SK-N-SH treated with all-trans-retinoic acid at 6 μM for 48 hours (cell line): ENCODE measurements at regions not wholly inside any gene's neighbourhood (a gene's known extent, or its start where the extent isn't known, plus 50 kb on each side); places are given as distances from the start of the nearest gene placed in this dataset.

Source experiments
- ARNTL ChIP-seq: fragments of 450-650 bp; formaldehyde crosslinking; IDR thresholded peaks from 2 replicates; pipeline ENCODE4 v1.5.0; 2020; ENCODE audit warnings: low read depth, mild to moderate bottlenecking, moderate library complexity, borderline replicate concordance
- CREB5 ChIP-seq: fragments of 250-450 bp; sonication (Bioruptor Pico); IDR thresholded peaks from 2 replicates; pipeline ENCODE4 v1.5.1; 2020; ENCODE audit warnings: low read depth, mild to moderate bottlenecking, moderate library complexity
- ISL1 ChIP-seq: fragments of 250-450 bp; sonication (Bioruptor Pico); IDR thresholded peaks from 2 replicates; pipeline ENCODE4 v2.1.2; 2022; ENCODE audit warnings: mild to moderate bottlenecking, moderate library complexity
- OSR1 ChIP-seq: fragments of 250-450 bp; sonication (Bioruptor Pico); IDR thresholded peaks from 2 replicates; pipeline ENCODE4 v1.8.0; 2022; ENCODE audit warnings: moderate library complexity, mild to moderate bottlenecking, inconsistent platforms
- PATZ1 ChIP-seq: fragments of 250-450 bp; sonication (Bioruptor Pico); IDR thresholded peaks from 2 replicates; pipeline ENCODE4 v1.8.0; 2020; ENCODE audit warnings: mild to moderate bottlenecking, moderate library complexity, borderline replicate concordance
- POU6F1 ChIP-seq: fragments of 250-450 bp; sonication (Bioruptor Pico); IDR thresholded peaks from 2 replicates; pipeline ENCODE4 v1.8.0; 2021; ENCODE audit warnings: low read depth, mild to moderate bottlenecking, moderate library complexity, borderline replicate concordance
- RARB ChIP-seq: fragments of 250-450 bp; sonication (Bioruptor Pico); IDR thresholded peaks from 2 replicates; pipeline ENCODE4 v1.8.0; 2021; ENCODE audit warnings: mild to moderate bottlenecking, moderate library complexity
- TOX ChIP-seq: fragments of 250-450 bp; sonication (Bioruptor Pico); IDR thresholded peaks from 2 replicates; pipeline ENCODE4 v1.8.0; 2021; ENCODE audit warnings: mild to moderate bottlenecking, moderate library complexity, borderline replicate concordance
- TSHZ2 ChIP-seq: fragments of 250-450 bp; sonication (Bioruptor Pico); IDR thresholded peaks from 2 replicates; pipeline ENCODE4 v1.5.0; 2020; ENCODE audit warnings: mild to moderate bottlenecking, moderate library complexity
- ZNF70 ChIP-seq: fragments of 450-650 bp; formaldehyde crosslinking; IDR thresholded peaks from 2 replicates; pipeline ENCODE4 v1.5.0; 2020; ENCODE audit warnings: mild to moderate bottlenecking, moderate library complexity

- TF ChIP-seq OSR1 (CRISPR knock-in tag) (no peak), ZNF70 (CRISPR knock-in tag) (no peak), CREB5 (CRISPR knock-in tag) (no peak), PATZ1 (CRISPR knock-in tag) (no peak), TOX (CRISPR knock-in tag) (no peak), ARNTL (no peak), RARB (no peak), POU6F1 (no peak), ISL1 (CRISPR knock-in tag) (no peak), TSHZ2 (no peak)
Measured at GRCh38 chr4:124173912-124174311, 538.6 kb downstream of the ANKRD50 start.
